ENCODE measurements at regions not wholly inside any gene's neighbourhood (a gene's known extent, or its start where the extent isn't known, plus 50 kb on each side); places are given as distances from the start of the nearest gene placed in this dataset.

GRCh38 chr2:19683556-19683955, 218.2 kb downstream of the TTC32 start:
- no peak for TF ChIP-seq TAF1 (IDR thresholded peaks at IDR 0.05; ENCODE audit: borderline replicate concordance, insufficient read depth, low read length)
- TF ChIP-seq SIN3A (IDR thresholded peaks at IDR 0.05; ENCODE audit: borderline replicate concordance, insufficient read depth, low read length): no peak
- TF ChIP-seq, protein P1, sequence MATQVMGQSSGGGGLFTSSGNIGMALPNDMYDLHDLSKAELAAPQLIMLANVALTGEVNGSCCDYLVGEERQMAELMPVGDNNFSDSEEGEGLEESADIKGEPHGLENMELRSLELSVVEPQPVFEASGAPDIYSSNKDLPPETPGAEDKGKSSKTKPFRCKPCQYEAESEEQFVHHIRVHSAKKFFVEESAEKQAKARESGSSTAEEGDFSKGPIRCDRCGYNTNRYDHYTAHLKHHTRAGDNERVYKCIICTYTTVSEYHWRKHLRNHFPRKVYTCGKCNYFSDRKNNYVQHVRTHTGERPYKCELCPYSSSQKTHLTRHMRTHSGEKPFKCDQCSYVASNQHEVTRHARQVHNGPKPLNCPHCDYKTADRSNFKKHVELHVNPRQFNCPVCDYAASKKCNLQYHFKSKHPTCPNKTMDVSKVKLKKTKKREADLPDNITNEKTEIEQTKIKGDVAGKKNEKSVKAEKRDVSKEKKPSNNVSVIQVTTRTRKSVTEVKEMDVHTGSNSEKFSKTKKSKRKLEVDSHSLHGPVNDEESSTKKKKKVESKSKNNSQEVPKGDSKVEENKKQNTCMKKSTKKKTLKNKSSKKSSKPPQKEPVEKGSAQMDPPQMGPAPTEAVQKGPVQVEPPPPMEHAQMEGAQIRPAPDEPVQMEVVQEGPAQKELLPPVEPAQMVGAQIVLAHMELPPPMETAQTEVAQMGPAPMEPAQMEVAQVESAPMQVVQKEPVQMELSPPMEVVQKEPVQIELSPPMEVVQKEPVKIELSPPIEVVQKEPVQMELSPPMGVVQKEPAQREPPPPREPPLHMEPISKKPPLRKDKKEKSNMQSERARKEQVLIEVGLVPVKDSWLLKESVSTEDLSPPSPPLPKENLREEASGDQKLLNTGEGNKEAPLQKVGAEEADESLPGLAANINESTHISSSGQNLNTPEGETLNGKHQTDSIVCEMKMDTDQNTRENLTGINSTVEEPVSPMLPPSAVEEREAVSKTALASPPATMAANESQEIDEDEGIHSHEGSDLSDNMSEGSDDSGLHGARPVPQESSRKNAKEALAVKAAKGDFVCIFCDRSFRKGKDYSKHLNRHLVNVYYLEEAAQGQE (IDR thresholded peaks at IDR 0.05; ENCODE audit: insufficient read depth in 1 of 2, low read depth in 2 of 2, low read length in 2 of 2): no peak
- no peak for TF ChIP-seq FOXP2 (optimal IDR thresholded peaks at IDR 0.05; ENCODE audit: borderline replicate concordance, extremely low read depth, extremely low read length, insufficient read depth)

GRCh38 chr2:19682493-19682892, 219.3 kb downstream of the TTC32 start:
- TF ChIP-seq, protein P1 (IDR thresholded peaks at IDR 0.05; ENCODE audit: insufficient read depth in 1 of 2, low read depth in 2 of 2, low read length in 2 of 2): no peak
- TF ChIP-seq SIN3A (IDR thresholded peaks at IDR 0.05; ENCODE audit: borderline replicate concordance, insufficient read depth, low read length): no peak
- TF ChIP-seq TAF1 (IDR thresholded peaks at IDR 0.05; ENCODE audit: borderline replicate concordance, insufficient read depth, low read length): no peak
- no peak for TF ChIP-seq FOXP2 (optimal IDR thresholded peaks at IDR 0.05; ENCODE audit: borderline replicate concordance, extremely low read depth, extremely low read length, insufficient read depth)
- TF ChIP-seq POLR2AphosphoS5 (IDR thresholded peaks at IDR 0.05; ENCODE audit: low read depth, low read length): no peak

DNA sequence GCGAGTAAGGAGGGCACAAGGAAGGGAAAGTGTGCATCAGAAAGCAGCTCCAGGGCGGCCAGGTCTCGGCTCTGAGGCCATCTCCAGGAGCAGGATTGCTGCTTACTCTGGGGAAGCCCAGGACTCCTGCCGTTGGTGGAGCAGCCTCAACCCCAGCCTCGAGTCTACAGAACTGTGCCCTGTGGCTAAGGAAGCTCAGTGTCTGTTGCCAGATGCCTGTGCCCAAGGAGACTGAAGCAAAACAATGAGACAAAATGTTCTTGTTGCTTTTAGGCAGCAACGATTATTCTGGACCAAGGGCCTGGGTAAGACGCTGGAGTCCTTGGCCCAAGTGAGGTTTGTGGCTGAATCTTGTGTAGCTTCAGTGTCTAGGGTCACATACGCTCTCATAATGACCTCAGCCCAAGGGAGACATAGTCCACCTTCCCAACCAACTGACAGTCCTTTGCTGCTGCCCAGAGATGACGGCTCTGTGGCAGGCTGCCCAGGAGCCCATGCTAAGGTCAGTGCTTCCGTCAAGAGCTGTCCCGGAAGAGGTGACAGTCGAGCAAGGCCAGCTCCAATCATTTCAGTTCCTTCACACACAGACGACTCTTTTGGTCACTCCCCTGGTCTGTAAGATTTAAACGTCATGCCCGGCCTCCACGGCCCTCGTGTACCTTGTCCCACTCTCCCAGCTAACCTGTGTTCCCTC, 223.8 kb downstream of the TTC32 start:
- TF ChIP-seq FOXP2 (optimal IDR thresholded peaks at IDR 0.05; ENCODE audit: borderline replicate concordance, extremely low read depth, extremely low read length, insufficient read depth) (no peak), SIN3A (IDR thresholded peaks at IDR 0.05; ENCODE audit: borderline replicate concordance, insufficient read depth, low read length) (no peak), TAF1 (IDR thresholded peaks at IDR 0.05; ENCODE audit: borderline replicate concordance, insufficient read depth, low read length) (no peak), POLR2AphosphoS5 (IDR thresholded peaks at IDR 0.05; ENCODE audit: low read depth, low read length) (no peak)
- TF ChIP-seq, protein P1 (IDR thresholded peaks at IDR 0.05; ENCODE audit: insufficient read depth in 1 of 2, low read depth in 2 of 2, low read length in 2 of 2): no peak

DNA sequence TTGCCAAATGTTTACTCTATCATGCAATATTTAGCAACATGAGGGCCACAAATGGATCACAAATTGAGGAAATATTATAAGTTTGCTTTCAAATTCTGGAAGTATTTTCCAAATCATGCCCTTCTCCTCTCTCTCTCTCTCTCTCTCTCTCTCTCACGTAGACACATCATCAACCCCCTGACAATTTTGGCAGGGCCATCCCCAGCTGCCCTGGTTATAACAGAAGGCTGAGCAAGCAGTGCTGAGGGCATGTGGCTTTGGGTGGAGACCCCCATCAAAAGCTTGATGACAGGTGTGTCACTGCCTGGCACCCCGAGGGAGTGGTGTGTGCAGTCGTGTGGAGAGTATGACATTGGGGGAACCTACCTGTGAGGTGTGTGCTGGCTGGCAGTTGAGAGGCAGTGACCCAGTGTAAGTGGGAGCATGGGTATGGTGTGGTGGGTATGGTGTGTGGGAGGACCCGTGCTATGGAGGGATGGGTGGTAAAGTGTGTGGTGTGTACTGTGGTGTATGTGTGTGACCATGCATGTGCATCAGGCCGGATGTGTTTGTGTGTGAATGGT, 224.5 kb downstream of the TTC32 start:
- TF ChIP-seq TAF1 (IDR thresholded peaks at IDR 0.05; ENCODE audit: borderline replicate concordance, insufficient read depth, low read length) (no peak), POLR2AphosphoS5 (IDR thresholded peaks at IDR 0.05; ENCODE audit: low read depth, low read length) (no peak), FOXP2 (optimal IDR thresholded peaks at IDR 0.05; ENCODE audit: borderline replicate concordance, extremely low read depth, extremely low read length, insufficient read depth) (no peak), SIN3A (IDR thresholded peaks at IDR 0.05; ENCODE audit: borderline replicate concordance, insufficient read depth, low read length) (no peak)
- TF ChIP-seq, protein P1 (IDR thresholded peaks at IDR 0.05; ENCODE audit: insufficient read depth in 1 of 2, low read depth in 2 of 2, low read length in 2 of 2): no peak

All from PFSK-1 (cell line).